NCI-H460 (cell line): ENCODE measurements at regions not wholly inside any gene's neighbourhood (a gene's known extent, or its start where the extent isn't known, plus 50 kb on each side); places are given as distances from the start of the nearest gene placed in this dataset.

ENCODE experiments used
- DNase-seq: peaks from one replicate; pipeline ENCODE4 v3.0.0-alpha.2; 2016; ENCODE audit warnings: low read depth; ENCODE audit errors: extremely low read depth

- peak; percentile 93 for DNase-seq
Observed at GRCh38 chr2:166573391-166573790, 79.3 kb upstream of the SCN7A start.

GRCh38 chr2:166572937-166573336 is 78.9 kb upstream of the SCN7A start:
- peak; percentile 49 for DNase-seq

GRCh38 chr2:166568409-166568808 is 74.4 kb upstream of the SCN7A start:
- peak; percentile 17 for DNase-seq

GRCh38 chr2:166565501-166565900 is 71.5 kb upstream of the SCN7A start:
- DNase-seq, result no peak

GRCh38 chr2:166563894-166564293 is 69.8 kb upstream of the SCN7A start:
- DNase-seq, result no peak

DNA sequence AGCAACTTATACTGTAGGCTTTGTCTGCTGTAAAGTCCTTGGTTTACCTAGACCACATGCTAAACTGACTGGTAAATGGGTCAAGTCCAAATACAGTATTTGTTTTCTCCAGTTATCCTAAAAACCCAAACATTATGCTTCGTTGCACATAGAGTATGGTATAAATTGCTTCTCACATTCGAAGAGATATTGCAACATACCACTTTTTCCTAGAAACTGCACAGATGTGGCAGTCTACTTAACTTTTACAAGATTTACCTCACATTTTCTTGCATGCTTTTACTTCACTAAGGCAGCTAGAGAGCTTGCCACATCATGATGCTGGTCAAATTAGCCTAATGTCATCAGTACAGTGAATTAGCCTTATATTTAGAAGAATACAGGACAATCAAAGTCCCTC is 66.0 kb upstream of the SCN7A start:
- no peak for DNase-seq

DNA sequence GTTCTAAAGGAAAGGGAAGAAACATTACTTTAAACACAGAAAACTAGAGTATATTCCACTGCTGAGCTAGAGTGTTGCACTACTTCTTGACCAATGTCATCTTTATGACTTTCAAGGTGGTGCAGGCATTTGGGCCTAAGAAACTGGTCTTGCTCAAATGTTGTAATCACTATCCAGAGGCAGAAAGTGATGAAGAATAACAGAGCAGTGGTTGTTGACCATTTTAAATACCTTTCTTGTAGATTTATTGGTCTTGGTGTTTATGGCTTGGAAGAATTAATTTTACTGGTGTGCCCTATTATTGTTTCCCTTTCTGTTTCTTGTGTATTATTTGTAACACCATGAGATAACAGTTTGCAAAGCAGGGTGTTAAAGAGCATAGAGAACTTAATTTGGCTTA is 56.9 kb upstream of the SCN7A start:
- no peak for DNase-seq

GRCh38 chr2:166545473-166545872 is 51.4 kb upstream of the SCN7A start:
- DNase-seq, result no peak
